ENCODE measurements at regions not wholly inside any gene's neighbourhood (a gene's known extent, or its start where the extent isn't known, plus 50 kb on each side); places are given as distances from the start of the nearest gene placed in this dataset.

- TF ChIP-seq ZNF274 (IDR thresholded peaks at IDR 0.05; ENCODE audit: low read depth, low read length) (no peak), SUZ12 (IDR thresholded peaks at IDR 0.05; ENCODE audit: extremely low read depth, insufficient read depth, insufficient read length) (no peak), YY1 (IDR thresholded peaks at IDR 0.05; ENCODE audit: insufficient read depth, insufficient read length) (no peak)
Observed at GRCh38 chr19:28535352-28535775, 677.6 kb downstream of the UQCRFS1 start.

Measured in NT2/D1 (cell line).